H1 (cell line): ENCODE measurements at regions not wholly inside any gene's neighbourhood (a gene's known extent, or its start where the extent isn't known, plus 50 kb on each side); places are given as distances from the start of the nearest gene placed in this dataset.

Source experiments
- CTCF ChIA-PET: fragments of 300-600 bp; sonication (Branson Sonifier 250); formaldehyde crosslinking; loops from one replicate; lab custom pipeline; 2021; ENCODE audit not compliant: partially characterized antibody; lab: Charles Lee
- POLR2A ChIA-PET: fragments of 300-600 bp; sonication (Branson Sonifier 250); formaldehyde crosslinking; loops from one replicate; lab custom pipeline; 2021; ENCODE audit warnings: inconsistent platforms; ENCODE audit not compliant: partially characterized antibody; lab: Charles Lee
- DNase-seq, 2 experiments: peaks; one replicate each; pipeline versions ENCODE4 v3.0.0 to v3.0.0-alpha.2; 2010 to 2022; ENCODE audit warnings: low spot score in 2 of 2, low read depth in 1 of 2, mixed read lengths in 1 of 2
- FAIRE-seq: peaks from 2 replicates; lab custom pipeline; 2011; peaks lifted over from hg19 to GRCh38; lab: Jason Lieb, UNC
- H2AFZ ChIP-seq: 2 replicates; pipeline ENCODE4 v1.8.1; 2012; ENCODE audit warnings: low read length, inconsistent platforms
- H2AK5ac ChIP-seq: 2 replicates; pipeline ENCODE4 v1.6.1; 2013; ENCODE audit warnings: low read depth, low read length
- H2BK120ac ChIP-seq: replicated peaks from 2 replicates; pipeline ENCODE3; 2013; ENCODE audit warnings: low read depth, low read length, inconsistent platforms
- H2BK12ac ChIP-seq: 2 replicates; pipeline ENCODE4 v1.6.1; 2013; ENCODE audit warnings: low read depth, low read length
- H2BK15ac ChIP-seq: 2 replicates; pipeline ENCODE4 v1.6.1; 2013; ENCODE audit warnings: low read length
- H2BK20ac ChIP-seq: 2 replicates; pipeline ENCODE4 v1.6.1; 2013; ENCODE audit warnings: low read length
- H2BK5ac ChIP-seq: 2 replicates; pipeline ENCODE4 v1.6.1; 2013; ENCODE audit warnings: low read depth, low read length
- H3K14ac ChIP-seq: 2 replicates; pipeline ENCODE4 v1.6.1; 2013; ENCODE audit warnings: inconsistent platforms; ENCODE audit not compliant: insufficient read length
- H3K18ac ChIP-seq: 2 replicates; pipeline ENCODE4 v1.6.1; 2013; ENCODE audit warnings: low read length; ENCODE audit errors: extremely low read depth
- H3K23ac ChIP-seq: 2 replicates; pipeline ENCODE4 v1.6.1; 2013; ENCODE audit warnings: inconsistent platforms; ENCODE audit not compliant: insufficient read length
- H3K23me2 ChIP-seq: 2 replicates; pipeline ENCODE4 v1.6.1; 2013; ENCODE audit warnings: low read depth, low read length
- H3K27ac ChIP-seq: 2 replicates; pipeline ENCODE4 v1.6.1; 2011; ENCODE audit warnings: low read depth, low read length, inconsistent platforms
- H3K27me3 ChIP-seq, 4 experiments: replicated peaks in 1 of 4; 1 replicate in 1 of 4; 2 replicates in 3 of 4; pipeline versions ENCODE4 v1.6.1 to v1.8.1; 2011 to 2013; ENCODE audit warnings: low read length in 3 of 4, mild to moderate bottlenecking in 3 of 4, inconsistent platforms in 2 of 4, mixed read lengths in 2 of 4, moderate library complexity in 1 of 4; ENCODE audit not compliant: control insufficient read depth in 3 of 4, insufficient read depth in 3 of 4; ENCODE audit errors: extremely low read depth in 1 of 4
- H3K36me3 ChIP-seq, 4 experiments: 2 replicates each; pipeline versions ENCODE4 v1.6.1 to v1.8.1; 2011 to 2013; ENCODE audit warnings: mild to moderate bottlenecking in 4 of 4, low read length in 3 of 4, moderate library complexity in 2 of 4, control low read depth in 1 of 4, inconsistent platforms in 1 of 4; ENCODE audit not compliant: insufficient read depth in 4 of 4, control insufficient read depth in 2 of 4
- H3K4ac ChIP-seq: replicated peaks from 2 replicates; pipeline ENCODE3; 2013; ENCODE audit warnings: low read length, low read depth, mixed read lengths, inconsistent platforms; ENCODE audit not compliant: insufficient read length
- H3K4me1 ChIP-seq, 4 experiments: replicated peaks in 1 of 4; 1 replicate in 1 of 4; 2 replicates in 3 of 4; pipeline versions ENCODE4 v1.6.1 to v1.8.1; 2011 to 2013; ENCODE audit warnings: low read length in 3 of 4, inconsistent platforms in 2 of 4, mixed read lengths in 1 of 4; ENCODE audit not compliant: insufficient read depth in 4 of 4, control insufficient read depth in 3 of 4
- H3K4me2 ChIP-seq, 2 experiments: 2 replicates each; pipeline versions ENCODE4 v1.6.1 to v1.8.1; 2011 to 2013; ENCODE audit warnings: low read depth in 2 of 2, low read length in 2 of 2, control low read depth in 1 of 2, inconsistent platforms in 1 of 2, mild to moderate bottlenecking in 1 of 2; ENCODE audit not compliant: insufficient read depth in 1 of 2
- H3K4me3 ChIP-seq, 4 experiments: fragments of 200-600, 300-600 bp in 1 of 4; sonication (generic), shearing (Covaris generic), sonication (Bioruptor Twin) in 1 of 4; 2 replicates each; pipeline versions ENCODE4 v1.5.1 to v1.8.1; 2011 to 2016; ENCODE audit warnings: low read length in 4 of 4, low read depth in 3 of 4, control low read depth in 2 of 4, inconsistent platforms in 2 of 4, mild to moderate bottlenecking in 2 of 4, mixed read lengths in 1 of 4, moderate library complexity in 1 of 4; ENCODE audit not compliant: insufficient read depth in 2 of 4; ENCODE audit errors: extremely low read depth in 1 of 4
- H3K56ac ChIP-seq: replicated peaks from 2 replicates; pipeline ENCODE3; 2013; ENCODE audit warnings: low read depth, mild to moderate bottlenecking, mixed read lengths, low read length, inconsistent platforms; ENCODE audit not compliant: insufficient read length
- H3K79me1 ChIP-seq: 2 replicates; pipeline ENCODE4 v1.6.1; 2013; ENCODE audit warnings: low read depth, low read length, control low read depth
- H3K79me2 ChIP-seq, 2 experiments: 2 replicates each; pipeline versions ENCODE4 v1.6.1 to v1.8.1; 2012 to 2013; ENCODE audit warnings: low read length in 2 of 2, mild to moderate bottlenecking in 2 of 2, inconsistent platforms in 1 of 2; ENCODE audit not compliant: insufficient read depth in 2 of 2, control insufficient read depth in 1 of 2
- H3K9ac ChIP-seq, 4 experiments: replicated peaks in 1 of 4; 1 replicate in 1 of 4; 2 replicates in 3 of 4; pipeline versions ENCODE4 v1.6.1 to v1.8.1; 2011 to 2013; ENCODE audit warnings: low read depth in 3 of 4, low read length in 3 of 4, control low read depth in 2 of 4, mild to moderate bottlenecking in 2 of 4, moderate library complexity in 2 of 4, inconsistent platforms in 1 of 4; ENCODE audit errors: extremely low read depth in 1 of 4
- H3K9me3 ChIP-seq, 2 experiments: 2 replicates each; pipeline versions ENCODE4 v1.6.1 to v1.8.1; 2012 to 2013; ENCODE audit warnings: mild to moderate bottlenecking in 2 of 2, moderate library complexity in 2 of 2, control low read depth in 1 of 2, inconsistent platforms in 1 of 2, low read depth in 1 of 2, low read length in 1 of 2, mixed read lengths in 1 of 2; ENCODE audit not compliant: insufficient read depth in 2 of 2
- H4K20me1 ChIP-seq, 2 experiments: replicated peaks in 1 of 2; 2 replicates each; pipeline versions ENCODE3 to v1.8.1; 2011 to 2013; ENCODE audit warnings: inconsistent platforms in 2 of 2, low read length in 2 of 2, mild to moderate bottlenecking in 1 of 2; ENCODE audit not compliant: insufficient read depth in 2 of 2, control insufficient read depth in 1 of 2
- H4K5ac ChIP-seq: 2 replicates; pipeline ENCODE4 v1.6.1; 2013; ENCODE audit warnings: low read length, low read depth, mixed read lengths, inconsistent platforms; ENCODE audit not compliant: insufficient read length
- H4K8ac ChIP-seq: 2 replicates; pipeline ENCODE4 v1.8.0; 2013; ENCODE audit warnings: mild to moderate bottlenecking, moderate library complexity, low read length, inconsistent platforms; ENCODE audit not compliant: insufficient read depth; ENCODE audit errors: extremely low read depth
- H4K91ac ChIP-seq: replicated peaks from 2 replicates; pipeline ENCODE3; 2013; ENCODE audit warnings: low read length, mixed read lengths, inconsistent platforms; ENCODE audit not compliant: insufficient read length
- CREB1 ChIP-seq: IDR thresholded peaks from 2 replicates; pipeline ENCODE4 v1.6.1; 2012; ENCODE audit warnings: inconsistent platforms
- CTBP2 ChIP-seq: IDR thresholded peaks from 2 replicates; pipeline ENCODE4 v1.7.0; 2011; ENCODE audit warnings: borderline replicate concordance, mild to moderate bottlenecking, moderate library complexity, mixed read lengths, low read length; ENCODE audit not compliant: insufficient read depth, insufficient read length
- EP300 ChIP-seq, 2 experiments: IDR thresholded peaks; 1 replicate in 1 of 2; 2 replicates in 1 of 2; pipeline ENCODE4 v1.6.1; 2011 to 2012; ENCODE audit warnings: low read depth in 2 of 2, low read length in 2 of 2, mild to moderate bottlenecking in 2 of 2, borderline replicate concordance in 1 of 2, inconsistent platforms in 1 of 2, moderate library complexity in 1 of 2
- HDAC2 ChIP-seq, 2 experiments: fragments of 300-600 bp in 1 of 2; sonication (generic) in 1 of 2; IDR thresholded peaks; 2 replicates each; pipeline ENCODE4 v1.6.1; 2011 to 2012; ENCODE audit warnings: low read depth in 2 of 2, low read length in 2 of 2, mild to moderate bottlenecking in 2 of 2, moderate library complexity in 2 of 2, borderline replicate concordance in 1 of 2, inconsistent platforms in 1 of 2
- SRF ChIP-seq: IDR thresholded peaks from 2 replicates; pipeline ENCODE4 v1.6.1; 2011; ENCODE audit warnings: mild to moderate bottlenecking, low read depth, low read length, moderate library complexity
- SUZ12 ChIP-seq: fragments of 200-600 bp; sonication (generic); IDR thresholded peaks from 2 replicates; pipeline ENCODE4 v1.6.1; 2012; ENCODE audit warnings: mild to moderate bottlenecking, inconsistent platforms, low read length, moderate library complexity, mixed read lengths
- WGBS, 2 experiments: shearing (Covaris generic) in 1 of 2; methylation state at CpG; one replicate each; pipeline versions ENCODE4 v1.1.6 to v1.1.7; 2013 to 2015; ENCODE audit warnings: low lambda C conversion rate in 2 of 2, mixed read lengths in 2 of 2, inconsistent platforms in 1 of 2, low coverage in 1 of 2, missing lambda C conversion rate in 1 of 2; ENCODE audit not compliant: insufficient replicate concordance in 2 of 2, insufficient coverage in 1 of 2, insufficient read length in 1 of 2; ENCODE audit errors: extremely low coverage in 1 of 2, missing lambda C conversion rate in 1 of 2; 5-methylcytosine and 5-hydroxymethylcytosine counted together

DNA sequence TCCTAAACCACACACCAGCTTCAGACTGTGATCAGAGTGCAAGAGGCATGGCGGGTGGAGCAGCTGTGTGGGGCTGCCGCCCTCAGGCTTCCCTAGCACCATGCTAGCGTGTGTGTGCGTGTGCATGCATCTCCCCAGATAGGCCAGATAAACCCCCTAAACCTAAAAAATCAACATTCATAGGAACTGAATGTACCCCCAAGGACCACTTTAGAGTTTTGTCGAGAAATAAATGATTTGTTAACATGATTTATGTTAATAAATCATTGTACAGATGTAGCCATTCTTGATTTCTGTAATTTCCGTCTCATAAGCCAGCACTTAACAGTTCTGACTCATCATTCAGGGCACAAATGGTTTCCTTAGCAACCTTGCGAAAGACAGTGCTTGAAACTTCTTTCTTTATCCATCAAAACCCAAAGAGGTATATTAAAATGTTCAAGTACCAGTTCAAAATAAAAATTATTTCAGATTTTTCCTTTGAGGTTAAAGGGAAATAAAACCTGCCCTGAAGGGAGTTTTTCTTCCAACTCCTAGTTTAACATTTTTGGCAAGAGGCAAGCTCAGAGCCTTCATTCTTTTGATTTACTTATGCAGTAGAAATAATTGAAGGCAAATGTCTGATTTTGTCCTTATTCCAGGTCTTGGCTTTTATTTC is 206.2 kb upstream of the RGS6 start:
- Histone ChIP-seq H3K27me3 (no peaks in the 10 kb centered on the region), H2BK15ac (no peak overlapping the region), H3K4me3 (no peak overlapping the region), H4K5ac (no peak overlapping the region), H3K18ac (no peak overlapping the region), H3K9me3 (no peaks in the 10 kb centered on the region), H2BK20ac (no peak overlapping the region), H3K79me1 (no peaks in the 10 kb centered on the region), H2BK120ac (no peak overlapping the region), H2AK5ac (no peak overlapping the region)
- TF ChIP-seq EP300 (IDR thresholded peaks at IDR 0.05; ENCODE audit: borderline replicate concordance in 1 of 2, low read depth in 2 of 2, low read length in 2 of 2), result no peak
- TF ChIP-seq SRF, result no peak
- no peak for TF ChIP-seq SUZ12
- no peak for TF ChIP-seq CREB1
- no peak for TF ChIP-seq CTBP2
- no peak for TF ChIP-seq HDAC2 (IDR thresholded peaks at IDR 0.05; ENCODE audit: borderline replicate concordance in 1 of 2, low read depth in 2 of 2, low read length in 2 of 2)
- TF ChIP-seq, all 59 proteins: peak for 0
- POLR2A ChIA-PET, result no interaction called here
- Histone ChIP-seq H3K23me2 (no peaks in the 10 kb centered on the region), H3K23ac (no peak overlapping the region), H3K4me2 (no peak overlapping the region), H3K4ac (no peak overlapping the region), H2BK12ac (no peak overlapping the region), H4K91ac (no peak overlapping the region), H2BK5ac (no peak overlapping the region), H3K79me2 (no peaks in the 10 kb centered on the region), H3K9ac (no peak overlapping the region), H3K14ac (no peak overlapping the region), H2AFZ (no peak overlapping the region), H3K36me3 (peaks cover 8 to 29% (median 16%) of the 10 kb centered on the region in 4 experiments; a peak in 7 of 8 replicates), H4K20me1 (no peaks in the 10 kb centered on the region), H4K8ac (no peak overlapping the region), H3K56ac (no peak overlapping the region), H3K27ac (no peak overlapping the region), H3K4me1 (no peaks in the 10 kb centered on the region)
- WGBS, 2 experiments, result 89% methylated on average over 7 of the region's 7 CpGs; no CpG with 5 or more reads in 1 of the 2 experiments
- CTCF ChIA-PET, result interaction anchor here (1.1 to 2.1 kb wide), 3 partner anchors 13 to 36 kb away, joined by 3 to 10 read pairs (median 3); no protein-coding TSS in a partner anchor
- no peak for FAIRE-seq
- no peak for DNase-seq
